Endothelial cell of umbilical vein (primary cell): ENCODE measurements at regions not wholly inside any gene's neighbourhood (a gene's known extent, or its start where the extent isn't known, plus 50 kb on each side); places are given as distances from the start of the nearest gene placed in this dataset.

Source experiments
- BruUV-seq: library from RNA; stranded (reverse); fragments of 400-500 nt; replicated peaks from 2 replicates; lab custom pipeline; 2021; lab: Mats Ljungman, UMichigan
- CTCF ChIA-PET: fragments of 300-600, 350-600 bp; sonication (Branson Sonifier 250); formaldehyde crosslinking; loops from one replicate; lab custom pipeline; 2021; ENCODE audit warnings: antibody characterized with exemption, inconsistent platforms; lab: Charles Lee
- POLR2A ChIA-PET: fragments of 300-600, 350-600 bp; sonication (Branson Sonifier 250); formaldehyde crosslinking; loops from one replicate; lab custom pipeline; 2021; ENCODE audit warnings: antibody characterized with exemption, inconsistent platforms; lab: Charles Lee
- DNase-seq: peaks from one replicate; pipeline ENCODE4 v3.0.0-alpha.2; 2011; ENCODE audit warnings: low read depth, low spot score
- FAIRE-seq: peaks from 2 replicates; lab custom pipeline; 2011; peaks lifted over from hg19 to GRCh38; lab: Jason Lieb, UNC
- H2AFZ ChIP-seq: 2 replicates; pipeline ENCODE4 v1.6.0; 2012; ENCODE audit warnings: low read depth, low read length, control low read depth, inconsistent platforms
- H3K27ac ChIP-seq: 2 replicates; pipeline ENCODE4 v1.5.1; 2011; ENCODE audit warnings: low read depth, mild to moderate bottlenecking, control low read depth, low read length, moderate library complexity; ENCODE audit not compliant: insufficient read depth
- H3K27me3 ChIP-seq, 2 experiments: 2 replicates each; pipeline versions ENCODE4 v1.6.0 to v1.6.1; 2011; ENCODE audit warnings: low read length in 2 of 2, mixed read lengths in 1 of 2; ENCODE audit not compliant: control insufficient read depth in 2 of 2, insufficient read depth in 2 of 2
- H3K36me3 ChIP-seq, 2 experiments: 2 replicates in 1 of 2; 3 replicates in 1 of 2; pipeline ENCODE4 v1.5.1; 2011; ENCODE audit warnings: low read length in 2 of 2, mild to moderate bottlenecking in 1 of 2, moderate library complexity in 1 of 2; ENCODE audit not compliant: control insufficient read depth in 2 of 2, insufficient read depth in 2 of 2; ENCODE audit errors: extremely low read depth in 1 of 2
- H3K4me1 ChIP-seq: 3 replicates; pipeline ENCODE4 v1.5.1; 2011; ENCODE audit warnings: mild to moderate bottlenecking, low read length; ENCODE audit not compliant: control insufficient read depth, insufficient read depth; ENCODE audit errors: extremely low read depth
- H3K4me2 ChIP-seq: 2 replicates; pipeline ENCODE4 v1.6.1; 2011; ENCODE audit warnings: low read length, control low read depth, mixed read lengths; ENCODE audit not compliant: insufficient read depth
- H3K4me3 ChIP-seq, 3 experiments: fragments of 200-600 bp in 1 of 3; sonication (generic), shearing (Covaris generic) in 1 of 3; replicated peaks in 1 of 3; 2 replicates each; pipeline ENCODE4 v1.5.1; 2011 to 2016; ENCODE audit warnings: control low read depth in 3 of 3, low read length in 3 of 3, mild to moderate bottlenecking in 2 of 3, inconsistent platforms in 1 of 3, low read depth in 1 of 3, moderate library complexity in 1 of 3; ENCODE audit not compliant: insufficient read depth in 1 of 3
- H3K79me2 ChIP-seq: 2 replicates; pipeline ENCODE4 v1.6.0; 2012; ENCODE audit warnings: low read length, inconsistent platforms; ENCODE audit not compliant: control insufficient read depth, insufficient read depth
- H3K9ac ChIP-seq: replicated peaks from 2 replicates; pipeline ENCODE3; 2011; ENCODE audit warnings: low read length, control low read depth; ENCODE audit not compliant: insufficient read depth; ENCODE audit errors: extremely low read depth
- H3K9me1 ChIP-seq: replicated peaks from 3 replicates; pipeline ENCODE4 v1.6.0; 2011; ENCODE audit warnings: mild to moderate bottlenecking, low read length; ENCODE audit not compliant: control insufficient read depth, insufficient read depth; ENCODE audit errors: extremely low read depth
- H3K9me3 ChIP-seq: replicated peaks from 2 replicates; pipeline ENCODE4 v1.5.1; 2012; ENCODE audit warnings: low read length, inconsistent platforms; ENCODE audit not compliant: control insufficient read depth, insufficient read depth
- H4K20me1 ChIP-seq: replicated peaks from 2 replicates; pipeline ENCODE3; 2011; ENCODE audit warnings: mild to moderate bottlenecking, low read length; ENCODE audit not compliant: control insufficient read depth, insufficient read depth; ENCODE audit errors: extremely low read depth
- CTCF ChIP-seq, 2 donors: IDR thresholded peaks; 1 replicate in 1 of 2; 2 replicates in 1 of 2; pipeline ENCODE4 v1.5.1; 2011; ENCODE audit warnings: low read length in 2 of 2, mild to moderate bottlenecking in 2 of 2, moderate library complexity in 2 of 2, control low read depth in 1 of 2, inconsistent platforms in 1 of 2, low read depth in 1 of 2; ENCODE audit not compliant: insufficient read depth in 1 of 2; ENCODE audit errors: extremely low read depth in 1 of 2
- EZH2 ChIP-seq: IDR thresholded peaks from 2 replicates; pipeline ENCODE4 v1.6.1; 2012; ENCODE audit warnings: borderline replicate concordance, low read depth, mild to moderate bottlenecking, moderate library complexity, low read length, inconsistent platforms; ENCODE audit not compliant: severe bottlenecking
- FOS ChIP-seq: IDR thresholded peaks from 2 replicates; pipeline ENCODE4 v1.6.1; 2011; ENCODE audit warnings: mild to moderate bottlenecking, low read length, moderate library complexity, borderline replicate concordance; ENCODE audit not compliant: insufficient read depth
- GATA2 ChIP-seq: IDR thresholded peaks from 2 replicates; pipeline ENCODE4 v1.7.0; 2011; ENCODE audit warnings: low read depth, mild to moderate bottlenecking, moderate library complexity, mixed read lengths, low read length; ENCODE audit not compliant: insufficient read length, insufficient read depth
- JUN ChIP-seq: IDR thresholded peaks from 2 replicates; pipeline ENCODE4 v1.6.1; 2011; ENCODE audit warnings: borderline replicate concordance, low read depth; ENCODE audit not compliant: insufficient read length, insufficient read depth
- MYC ChIP-seq: IDR thresholded peaks from one replicate; pipeline ENCODE4 v1.6.1; 2011; ENCODE audit warnings: mild to moderate bottlenecking, low read depth, low read length
- POLR2A ChIP-seq: IDR thresholded peaks from 2 replicates; pipeline ENCODE4 v1.6.1; 2012; ENCODE audit warnings: low read depth, mild to moderate bottlenecking, control low read depth, low read length
- POLR2AphosphoS5 ChIP-seq: IDR thresholded peaks from 2 replicates; pipeline ENCODE4 v1.6.1; 2012; ENCODE audit warnings: low read depth, mild to moderate bottlenecking, control low read depth, low read length, moderate library complexity; ENCODE audit not compliant: insufficient read depth
- dilution Hi-C: fragments of 300-500 bp; cut with MboI; formaldehyde crosslinking; loops from one replicate; pipeline ENCODE4 v1.15.0; 2019; ENCODE audit warnings: low sequenced_read_pairs; ENCODE audit not compliant: extremely low pct_ligation_motif_present
- intact Hi-C: fragments of 100-400 bp; cut with micrococcal nuclease; formaldehyde crosslinking; loops from one replicate; pipeline ENCODE4 v1.10.0; 2022
- TF ChIP-seq, protein P1 (sequence below): IDR thresholded peaks from 2 replicates; pipeline ENCODE4 v1.6.1; 2011; ENCODE audit not compliant: insufficient read depth, insufficient read length

DNA sequence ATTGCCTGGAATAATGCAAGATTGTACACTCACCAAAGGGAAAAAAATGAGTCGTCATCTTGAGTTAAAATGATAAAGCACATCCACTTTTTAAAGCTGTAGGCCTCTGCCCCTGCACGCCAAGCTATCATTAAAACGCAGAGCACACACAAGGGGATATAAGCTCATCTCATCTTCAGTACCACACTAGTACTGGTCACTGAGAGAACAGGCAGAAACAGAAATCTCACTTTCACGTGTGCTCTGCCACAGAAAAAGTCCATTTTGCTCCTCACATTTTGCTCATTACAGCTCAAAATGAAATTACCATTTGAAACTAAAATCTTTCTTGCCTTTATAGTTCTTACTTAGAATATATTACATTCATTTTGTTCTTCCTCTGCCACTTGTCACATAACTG, 99.2 kb upstream of the SLC30A5 start:
- ChIA-PET POLR2A (interaction anchor here (0.7 kb wide), 1 partner anchor 1845 kb away, joined by 5 read pairs; no protein-coding TSS in a partner anchor), CTCF (no interaction called here)
- dilution Hi-C loops = no loop called here

More for the DNA sequence above, 99.2 kb upstream of the SLC30A5 start:
- TF ChIP-seq CTCF (IDR thresholded peaks at IDR 0.05; ENCODE audit: extremely low read depth in 1 of 2, insufficient read depth in 1 of 2, low read depth in 1 of 2, low read length in 2 of 2) (no peak), POLR2AphosphoS5 (no peak), EZH2 (no peak), FOS (no peak), JUN (no peak), GATA2 (no peak), MYC (no peak), POLR2A (no peak)
- TF ChIP-seq, protein P1, sequence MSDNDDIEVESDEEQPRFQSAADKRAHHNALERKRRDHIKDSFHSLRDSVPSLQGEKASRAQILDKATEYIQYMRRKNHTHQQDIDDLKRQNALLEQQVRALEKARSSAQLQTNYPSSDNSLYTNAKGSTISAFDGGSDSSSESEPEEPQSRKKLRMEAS = no peak
- no peaks in the 10 kb centered on the region for H3K79me2 ChIP-seq
- FAIRE-seq = no peak
- no peaks in the 10 kb centered on the region for H3K36me3 ChIP-seq
- no peak overlapping the region for H3K27ac ChIP-seq
- H3K27me3 ChIP-seq = peaks cover 4 to 8% of the 10 kb centered on the region in 2 experiments
- no peaks in the 10 kb centered on the region for H4K20me1 ChIP-seq
- no peaks in the 10 kb centered on the region for H3K9me1 ChIP-seq
- no peak overlapping the region for H2AFZ ChIP-seq
- no TSS peak for BruUV-seq
- H3K4me3 ChIP-seq = no peak overlapping the region
- H3K4me1 ChIP-seq = no peaks in the 10 kb centered on the region
- intact Hi-C loops = no loop called here
- H3K9ac ChIP-seq = no peak overlapping the region
- DNase-seq = no peak
- H3K9me3 ChIP-seq = no peaks in the 10 kb centered on the region
- H3K4me2 ChIP-seq = no peak overlapping the region
